Esophagus muscularis mucosa (tissue), 4 donors: ENCODE measurements at regions not wholly inside any gene's neighbourhood (a gene's known extent, or its start where the extent isn't known, plus 50 kb on each side); places are given as distances from the start of the nearest gene placed in this dataset.

Source experiments
- CTCF ChIP-seq, 3 experiments: fragments of 200-600 bp in 2 of 3; fragments of 450-650 bp in 1 of 3; sonication (generic) in 2 of 3; IDR thresholded peaks; one replicate each; pipeline ENCODE4 v1.5.1; 2017 to 2019; ENCODE audit warnings: antibody characterized with exemption in 3 of 3, mild to moderate bottlenecking in 2 of 3, moderate library complexity in 1 of 3
- EP300 ChIP-seq: sonication (generic); formaldehyde crosslinking; IDR thresholded peaks from one replicate; pipeline ENCODE4 v1.6.1; 2017; ENCODE audit warnings: antibody characterized with exemption
- POLR2A ChIP-seq: fragments of 450-650 bp; IDR thresholded peaks from one replicate; pipeline ENCODE4 v1.6.1; 2017; ENCODE audit warnings: antibody characterized with exemption, moderate library complexity, mild to moderate bottlenecking, low read depth
- POLR2AphosphoS5 ChIP-seq, 2 donors: sonication (generic); formaldehyde crosslinking; IDR thresholded peaks; one replicate each; pipeline ENCODE4 v1.6.1; 2017; ENCODE audit warnings: antibody characterized with exemption in 2 of 2

- TF ChIP-seq CTCF (IDR thresholded peaks at IDR 0.05) (no peak), EP300 (no peak), POLR2A (no peak), POLR2AphosphoS5 (IDR thresholded peaks at IDR 0.05) (no peak)
These were observed 415.4 kb upstream of the SEMA6A start for GRCh38 chr5:116989995-116990394.
